Upper lobe of left lung (tissue), 4 donors: ENCODE measurements at regions not wholly inside any gene's neighbourhood (a gene's known extent, or its start where the extent isn't known, plus 50 kb on each side); places are given as distances from the start of the nearest gene placed in this dataset.

Source experiments
- EP300 ChIP-seq, 4 donors: sonication (generic); formaldehyde crosslinking; IDR thresholded peaks; one replicate each; pipeline ENCODE4 v1.5.1; 2017; ENCODE audit warnings: antibody characterized with exemption in 4 of 4, control low read depth in 2 of 4
- POLR2A ChIP-seq, 4 donors: fragments of 450-650 bp; IDR thresholded peaks; one replicate each; pipeline ENCODE4 v1.5.1; 2016 to 2017; ENCODE audit warnings: antibody characterized with exemption in 4 of 4, mild to moderate bottlenecking in 2 of 4
- POLR2AphosphoS5 ChIP-seq, 2 donors: sonication (generic); formaldehyde crosslinking; IDR thresholded peaks; one replicate each; pipeline ENCODE4 v1.5.1; 2017; ENCODE audit warnings: antibody characterized with exemption in 2 of 2
- TF ChIP-seq, protein P1 (sequence below), 6 experiments: fragments of 450-650 bp in 4 of 6; fragments of 200-600 bp in 2 of 6; sonication (generic) in 2 of 6; IDR thresholded peaks; one replicate each; pipeline ENCODE4 v1.5.1; 2016 to 2019; ENCODE audit warnings: antibody characterized with exemption in 6 of 6

DNA sequence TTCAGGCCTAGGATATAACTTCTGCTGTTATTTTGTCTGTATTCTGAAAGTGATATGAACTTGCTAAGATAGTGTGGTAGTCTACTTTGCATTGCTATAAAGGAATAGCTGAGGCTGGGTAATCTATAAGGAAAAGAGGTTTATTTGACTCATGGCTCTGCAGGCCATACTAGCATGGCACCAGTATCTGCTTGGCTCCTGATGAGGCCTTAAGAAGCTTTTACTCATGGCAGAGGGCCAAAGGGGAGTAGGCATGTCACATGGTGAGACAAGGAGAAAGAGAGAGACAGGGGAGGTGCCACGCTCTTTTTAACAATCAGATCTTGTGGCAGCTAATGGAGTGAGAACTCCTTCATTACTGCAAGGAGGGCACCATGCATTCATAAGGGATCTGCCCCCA, 247.3 kb downstream of the GPAT3 start:
- TF ChIP-seq, protein P1, sequence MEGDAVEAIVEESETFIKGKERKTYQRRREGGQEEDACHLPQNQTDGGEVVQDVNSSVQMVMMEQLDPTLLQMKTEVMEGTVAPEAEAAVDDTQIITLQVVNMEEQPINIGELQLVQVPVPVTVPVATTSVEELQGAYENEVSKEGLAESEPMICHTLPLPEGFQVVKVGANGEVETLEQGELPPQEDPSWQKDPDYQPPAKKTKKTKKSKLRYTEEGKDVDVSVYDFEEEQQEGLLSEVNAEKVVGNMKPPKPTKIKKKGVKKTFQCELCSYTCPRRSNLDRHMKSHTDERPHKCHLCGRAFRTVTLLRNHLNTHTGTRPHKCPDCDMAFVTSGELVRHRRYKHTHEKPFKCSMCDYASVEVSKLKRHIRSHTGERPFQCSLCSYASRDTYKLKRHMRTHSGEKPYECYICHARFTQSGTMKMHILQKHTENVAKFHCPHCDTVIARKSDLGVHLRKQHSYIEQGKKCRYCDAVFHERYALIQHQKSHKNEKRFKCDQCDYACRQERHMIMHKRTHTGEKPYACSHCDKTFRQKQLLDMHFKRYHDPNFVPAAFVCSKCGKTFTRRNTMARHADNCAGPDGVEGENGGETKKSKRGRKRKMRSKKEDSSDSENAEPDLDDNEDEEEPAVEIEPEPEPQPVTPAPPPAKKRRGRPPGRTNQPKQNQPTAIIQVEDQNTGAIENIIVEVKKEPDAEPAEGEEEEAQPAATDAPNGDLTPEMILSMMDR (IDR thresholded peaks at IDR 0.05), result no peak
- TF ChIP-seq POLR2AphosphoS5 (IDR thresholded peaks at IDR 0.05) (no peak), POLR2A (IDR thresholded peaks at IDR 0.05) (no peak), EP300 (IDR thresholded peaks at IDR 0.05) (no peak)
